Smooth muscle cell (in vitro differentiated cells): ENCODE measurements at regions not wholly inside any gene's neighbourhood (a gene's known extent, or its start where the extent isn't known, plus 50 kb on each side); places are given as distances from the start of the nearest gene placed in this dataset.

Source experiments
- DNase-seq: peaks from one replicate; lab custom pipeline; 2025; ENCODE audit not compliant: unreplicated experiment; lab: John Stamatoyannopoulos, UW
- H2AFZ ChIP-seq: fragments of 200-600 bp; sonication (generic); 2 replicates; pipeline ENCODE4 v1.6.0; 2016; ENCODE audit warnings: antibody characterized with exemption, low read depth, mild to moderate bottlenecking
- H3F3A ChIP-seq: fragments of 200-600 bp; sonication (generic); 2 replicates; pipeline ENCODE4 v1.6.0; 2017; ENCODE audit warnings: antibody characterized with exemption, low read depth
- H3K27ac ChIP-seq: fragments of 200-600 bp; sonication (generic); 2 replicates; pipeline ENCODE4 v1.5.1; 2016; ENCODE audit warnings: low read depth, mild to moderate bottlenecking
- H3K27me3 ChIP-seq: fragments of 200-600 bp; sonication (generic); 2 replicates; pipeline ENCODE4 v1.6.1; 2016; ENCODE audit warnings: low read depth, mild to moderate bottlenecking
- H3K36me3 ChIP-seq: fragments of 200-600 bp; sonication (generic); 2 replicates; pipeline ENCODE4 v1.5.1; 2016; ENCODE audit warnings: low read depth
- H3K4me1 ChIP-seq: fragments of 200-600 bp; sonication (generic); 2 replicates; pipeline ENCODE4 v1.5.1; 2016; ENCODE audit warnings: low read depth
- H3K4me2 ChIP-seq: fragments of 200-600 bp; sonication (generic); 2 replicates; pipeline ENCODE4 v1.6.0; 2016; ENCODE audit warnings: mild to moderate bottlenecking
- H3K4me3 ChIP-seq: fragments of 200-600 bp; sonication (generic); 2 replicates; pipeline ENCODE4 v1.5.1; 2016; ENCODE audit warnings: mild to moderate bottlenecking
- H3K79me2 ChIP-seq: fragments of 200-600 bp; sonication (generic); 2 replicates; pipeline ENCODE4 v1.6.0; 2016; ENCODE audit warnings: low read depth, mild to moderate bottlenecking
- H3K9ac ChIP-seq: fragments of 200-600 bp; sonication (generic); 2 replicates; pipeline ENCODE4 v1.6.0; 2016; ENCODE audit warnings: low read depth
- H3K9me3 ChIP-seq: fragments of 200-600 bp; sonication (generic); replicated peaks from 2 replicates; pipeline ENCODE4 v1.5.1; 2016; ENCODE audit warnings: low read depth
- H4K20me1 ChIP-seq: fragments of 200-600 bp; sonication (generic); 2 replicates; pipeline ENCODE4 v1.6.0; 2016; ENCODE audit warnings: low read depth
- WGBS: methylation state at CpG from one replicate; pipeline ENCODE4 v1.1.7; 2016; ENCODE audit warnings: low lambda C conversion rate; 5-methylcytosine and 5-hydroxymethylcytosine counted together
- TF ChIP-seq, protein P1 (sequence below): fragments of 200-600 bp; sonication (generic); IDR thresholded peaks from 2 replicates; pipeline ENCODE4 v1.5.1; 2017; ENCODE audit warnings: borderline replicate concordance, mild to moderate bottlenecking, antibody characterized with exemption; ENCODE audit not compliant: insufficient read depth, poor library complexity, severe bottlenecking

DNA sequence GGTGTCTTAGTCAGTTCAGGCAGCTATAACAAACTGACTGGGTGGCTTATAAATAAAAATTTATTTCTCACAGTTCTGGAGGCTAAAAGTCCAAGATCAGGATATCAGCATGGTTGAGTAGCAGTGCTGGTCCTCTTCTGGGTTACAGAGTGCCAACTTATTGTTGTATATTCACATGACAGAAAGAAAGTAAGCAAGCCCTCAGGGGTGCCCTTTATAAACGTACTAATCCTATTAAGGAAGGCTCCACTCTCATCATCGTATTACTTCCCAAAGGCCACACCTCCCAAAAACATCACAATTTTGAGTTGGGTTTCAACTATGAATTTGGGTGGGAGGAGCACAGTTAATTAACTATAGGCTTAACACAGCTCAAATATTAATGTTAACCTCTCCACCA, 653.0 kb downstream of the DIPK2A start:
- Histone ChIP-seq H3K4me1 (no peaks in the 10 kb centered on the region), H4K20me1 (no peaks in the 10 kb centered on the region), H3K4me2 (no peak overlapping the region), H2AFZ (no peak overlapping the region), H3K27me3 (no peaks in the 10 kb centered on the region), H3F3A (no peaks in the 10 kb centered on the region), H3K4me3 (no peak overlapping the region), H3K36me3 (no peaks in the 10 kb centered on the region), H3K9me3 (no peaks in the 10 kb centered on the region), H3K9ac (no peak overlapping the region), H3K79me2 (no peaks in the 10 kb centered on the region), H3K27ac (no peak overlapping the region)
- TF ChIP-seq, protein P1, sequence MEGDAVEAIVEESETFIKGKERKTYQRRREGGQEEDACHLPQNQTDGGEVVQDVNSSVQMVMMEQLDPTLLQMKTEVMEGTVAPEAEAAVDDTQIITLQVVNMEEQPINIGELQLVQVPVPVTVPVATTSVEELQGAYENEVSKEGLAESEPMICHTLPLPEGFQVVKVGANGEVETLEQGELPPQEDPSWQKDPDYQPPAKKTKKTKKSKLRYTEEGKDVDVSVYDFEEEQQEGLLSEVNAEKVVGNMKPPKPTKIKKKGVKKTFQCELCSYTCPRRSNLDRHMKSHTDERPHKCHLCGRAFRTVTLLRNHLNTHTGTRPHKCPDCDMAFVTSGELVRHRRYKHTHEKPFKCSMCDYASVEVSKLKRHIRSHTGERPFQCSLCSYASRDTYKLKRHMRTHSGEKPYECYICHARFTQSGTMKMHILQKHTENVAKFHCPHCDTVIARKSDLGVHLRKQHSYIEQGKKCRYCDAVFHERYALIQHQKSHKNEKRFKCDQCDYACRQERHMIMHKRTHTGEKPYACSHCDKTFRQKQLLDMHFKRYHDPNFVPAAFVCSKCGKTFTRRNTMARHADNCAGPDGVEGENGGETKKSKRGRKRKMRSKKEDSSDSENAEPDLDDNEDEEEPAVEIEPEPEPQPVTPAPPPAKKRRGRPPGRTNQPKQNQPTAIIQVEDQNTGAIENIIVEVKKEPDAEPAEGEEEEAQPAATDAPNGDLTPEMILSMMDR, result no peak
- DNase-seq, result no peak
- WGBS, result 88% methylated on average over 2 of the region's 2 CpGs

DNA sequence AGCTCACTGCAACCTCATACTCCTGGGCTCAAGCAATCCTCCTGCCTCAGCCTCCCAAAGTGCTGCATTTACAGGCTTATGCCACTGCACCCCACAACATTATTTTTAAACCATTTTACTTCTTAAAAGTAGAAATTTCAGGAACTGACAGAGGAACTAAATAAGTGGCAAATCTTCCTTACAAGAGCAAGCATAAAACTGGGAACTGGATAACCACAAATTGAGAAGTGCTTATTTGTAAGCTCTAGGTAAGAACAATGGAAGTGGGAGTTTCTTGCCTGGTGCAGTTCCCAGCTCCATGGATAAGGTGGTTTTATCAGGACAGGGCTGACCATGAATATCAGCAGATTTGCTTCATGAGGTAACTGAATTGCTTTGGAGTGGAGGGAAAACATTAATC, 655.2 kb downstream of the DIPK2A start:
- Histone ChIP-seq H3K9ac (no peak overlapping the region), H4K20me1 (no peaks in the 10 kb centered on the region), H3K9me3 (no peaks in the 10 kb centered on the region), H3K27me3 (no peaks in the 10 kb centered on the region), H2AFZ (no peak overlapping the region), H3F3A (no peaks in the 10 kb centered on the region), H3K36me3 (no peaks in the 10 kb centered on the region), H3K27ac (no peak overlapping the region), H3K4me1 (no peaks in the 10 kb centered on the region), H3K4me3 (no peak overlapping the region), H3K79me2 (no peaks in the 10 kb centered on the region), H3K4me2 (no peak overlapping the region)
- TF ChIP-seq, protein P1, result no peak
- DNase-seq, result no peak

DNA sequence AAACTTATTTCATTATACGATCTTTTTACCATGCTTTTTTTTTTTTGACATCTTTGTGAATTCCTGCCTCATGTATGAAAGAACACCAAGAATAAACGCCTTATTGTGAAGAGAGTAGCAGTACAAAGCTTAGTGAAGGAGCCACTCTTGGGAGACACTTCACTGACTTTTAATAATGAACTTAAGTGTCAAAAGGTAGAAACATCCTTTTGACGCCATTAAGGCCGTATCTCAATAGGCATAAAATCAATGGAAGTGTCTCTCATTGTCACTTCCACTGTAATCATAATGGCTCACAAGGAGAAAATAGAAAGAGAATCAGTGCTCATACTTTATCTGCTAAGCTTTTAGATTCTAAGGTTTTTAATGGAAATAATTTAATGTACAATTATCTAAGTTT, 657.8 kb downstream of the DIPK2A start:
- H3K4me3 ChIP-seq, result no peak overlapping the region
- no peak for DNase-seq
- H3K27ac ChIP-seq, result no peak overlapping the region
- no peaks in the 10 kb centered on the region for H3K79me2 ChIP-seq
- H3K36me3 ChIP-seq, result no peaks in the 10 kb centered on the region
- no peak overlapping the region for H3K9ac ChIP-seq
- H3K9me3 ChIP-seq, result no peaks in the 10 kb centered on the region
- no peaks in the 10 kb centered on the region for H3K4me1 ChIP-seq
- TF ChIP-seq, protein P1, result no peak
- no peaks in the 10 kb centered on the region for H3K27me3 ChIP-seq
- H3K4me2 ChIP-seq, result no peak overlapping the region
- H3F3A ChIP-seq, result no peaks in the 10 kb centered on the region
- no peaks in the 10 kb centered on the region for H4K20me1 ChIP-seq
- H2AFZ ChIP-seq, result no peak overlapping the region
- 96% methylated on average over 4 of the region's 4 CpGs for WGBS

DNA sequence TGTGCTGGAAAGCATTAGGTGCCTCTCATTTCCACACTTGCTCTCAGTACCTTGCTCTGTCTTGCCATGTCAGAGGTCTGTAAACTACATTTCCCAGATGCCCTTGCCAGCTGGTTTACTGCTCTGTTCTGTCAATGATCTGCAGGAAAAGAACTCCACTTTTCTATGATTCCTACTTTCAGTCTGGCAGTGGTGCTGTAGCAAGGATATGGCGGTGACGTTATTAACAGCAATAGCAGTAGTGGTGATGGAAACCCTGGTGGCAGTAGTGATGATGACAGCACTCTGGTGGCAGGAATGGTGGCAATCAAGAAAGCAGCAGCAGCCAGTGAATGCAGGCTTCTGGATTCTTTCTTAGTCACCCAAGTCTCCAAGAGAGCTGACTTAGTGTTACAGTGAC, 665.2 kb downstream of the DIPK2A start:
- Histone ChIP-seq H3K9ac (no peak overlapping the region), H3K27me3 (no peaks in the 10 kb centered on the region), H3K79me2 (no peaks in the 10 kb centered on the region), H3K4me3 (no peak overlapping the region), H3K27ac (peak overlapping the region; percentile 27), H4K20me1 (no peaks in the 10 kb centered on the region), H2AFZ (peak overlapping the region; percentile 34), H3K4me1 (no peaks in the 10 kb centered on the region), H3K36me3 (no peaks in the 10 kb centered on the region), H3K4me2 (peak overlapping the region; percentile 58), H3F3A (no peaks in the 10 kb centered on the region), H3K9me3 (no peaks in the 10 kb centered on the region)
- TF ChIP-seq, protein P1, result peak; percentile 39
- 36% methylated on average over 2 of the region's 2 CpGs for WGBS
- peak; percentile 2 for DNase-seq
